NCI-H1694 treated with DMSO at 0.1 percent for 48 hours (cell line): ENCODE measurements at regions not wholly inside any gene's neighbourhood (a gene's known extent, or its start where the extent isn't known, plus 50 kb on each side); places are given as distances from the start of the nearest gene placed in this dataset.
"Not testable (repeated sequence)": the region's sequence is repeated elsewhere in the genome, so short reads cannot be mapped to it uniquely, and the experiment has no call there.

Experiments
- DNase-seq: peaks from one replicate; lab custom pipeline; 2025; lab: John Stamatoyannopoulos, UW

DNA sequence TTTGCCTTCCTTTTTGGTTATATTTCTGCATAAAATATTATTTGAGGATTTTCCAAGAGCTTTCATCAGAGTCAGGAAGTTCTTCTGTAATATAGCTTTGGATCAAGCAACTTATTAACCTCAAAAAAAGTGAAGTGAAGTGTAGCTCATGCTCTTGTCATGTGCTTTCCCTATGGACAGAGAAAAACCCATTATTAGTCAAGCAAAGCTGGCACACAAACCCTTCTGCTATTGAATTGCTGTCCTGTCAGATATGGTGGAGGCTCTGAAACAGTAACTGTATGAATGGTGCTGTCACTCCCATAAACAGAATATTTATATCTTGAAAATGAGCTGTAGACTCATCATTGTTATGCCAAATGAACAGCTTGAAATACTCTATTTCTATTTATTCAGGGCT lies 1533.3 kb downstream of the RPIA start:
- not testable (repeated sequence) for DNase-seq

DNA sequence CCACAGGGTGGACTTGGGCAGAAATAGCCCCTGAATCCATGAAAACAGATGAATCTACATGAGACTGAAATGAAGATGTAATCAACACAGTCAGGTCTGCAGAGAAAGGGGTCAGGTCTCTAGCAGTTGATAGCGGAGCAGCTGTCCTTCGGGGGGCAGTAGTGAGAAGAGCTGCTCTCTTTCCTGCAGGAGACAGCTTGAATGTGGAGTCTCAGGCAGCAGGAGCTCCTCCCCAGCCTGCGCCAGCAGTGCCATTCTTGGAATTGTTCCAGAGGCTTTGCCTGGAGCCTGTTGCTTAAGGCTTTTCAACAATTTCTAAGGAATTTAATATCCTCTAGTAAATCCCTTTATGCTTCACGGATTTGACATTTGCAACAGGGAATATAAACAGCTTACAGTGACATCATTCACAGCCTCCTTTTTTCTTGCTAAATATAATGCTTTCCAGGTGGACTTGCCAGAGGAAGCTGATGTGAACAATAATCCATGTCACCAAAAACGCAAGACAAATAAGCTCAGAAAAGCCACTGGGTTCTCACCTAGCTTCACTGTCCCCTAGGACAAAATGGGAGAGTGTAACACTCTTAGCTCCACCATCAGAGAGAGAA lies 1535.1 kb downstream of the RPIA start:
- not testable (repeated sequence) for DNase-seq

GRCh38 chr2:90231199-90231598 lies 1539.7 kb downstream of the RPIA start:
- DNase-seq: not testable (repeated sequence)

- not testable (repeated sequence) for DNase-seq
Observed at GRCh38 chr2:90235452-90235851, 1544.0 kb downstream of the RPIA start.

GRCh38 chr2:90237923-90238361 lies 1546.5 kb downstream of the RPIA start:
- DNase-seq: not testable (repeated sequence)

DNA sequence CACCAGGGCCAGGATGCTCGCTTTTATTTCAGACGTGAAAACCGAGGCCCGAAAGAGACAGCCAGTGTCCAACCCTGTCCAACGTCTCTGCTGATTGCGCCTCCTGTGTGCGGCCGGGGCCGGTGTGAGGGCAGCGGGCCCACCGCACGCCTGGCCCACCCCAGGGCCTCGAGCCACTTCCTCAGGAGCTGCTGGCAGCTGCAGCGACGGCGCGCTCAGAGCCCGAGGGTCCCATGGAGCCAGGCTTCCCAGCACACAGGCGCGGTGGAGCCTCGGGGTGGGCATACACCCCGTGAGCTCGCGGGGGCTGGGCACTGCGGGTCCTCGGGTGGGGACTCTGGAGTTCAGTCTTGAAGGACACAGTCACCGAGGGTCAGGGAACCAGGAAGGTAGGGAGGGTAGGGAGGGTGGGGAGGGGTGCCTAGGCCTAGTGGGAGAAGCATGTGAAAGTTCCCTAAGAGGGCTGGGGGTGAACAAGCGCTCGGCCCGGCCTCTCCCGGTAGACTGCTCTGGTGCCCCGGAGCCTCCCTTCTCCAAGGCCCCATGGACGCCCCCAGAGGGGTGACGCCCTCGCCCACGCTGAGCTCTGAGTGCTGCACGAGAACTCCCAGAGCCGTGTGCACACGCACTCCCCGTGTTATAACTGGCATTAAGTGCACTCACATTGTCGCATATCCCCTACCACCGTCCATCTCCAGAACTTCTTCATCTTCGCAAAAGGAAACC lies 1547.2 kb downstream of the RPIA start:
- not testable (repeated sequence) for DNase-seq

- DNase-seq: not testable (repeated sequence)
Observed at GRCh38 chr2:90239769-90240168, 1548.3 kb downstream of the RPIA start.

DNA sequence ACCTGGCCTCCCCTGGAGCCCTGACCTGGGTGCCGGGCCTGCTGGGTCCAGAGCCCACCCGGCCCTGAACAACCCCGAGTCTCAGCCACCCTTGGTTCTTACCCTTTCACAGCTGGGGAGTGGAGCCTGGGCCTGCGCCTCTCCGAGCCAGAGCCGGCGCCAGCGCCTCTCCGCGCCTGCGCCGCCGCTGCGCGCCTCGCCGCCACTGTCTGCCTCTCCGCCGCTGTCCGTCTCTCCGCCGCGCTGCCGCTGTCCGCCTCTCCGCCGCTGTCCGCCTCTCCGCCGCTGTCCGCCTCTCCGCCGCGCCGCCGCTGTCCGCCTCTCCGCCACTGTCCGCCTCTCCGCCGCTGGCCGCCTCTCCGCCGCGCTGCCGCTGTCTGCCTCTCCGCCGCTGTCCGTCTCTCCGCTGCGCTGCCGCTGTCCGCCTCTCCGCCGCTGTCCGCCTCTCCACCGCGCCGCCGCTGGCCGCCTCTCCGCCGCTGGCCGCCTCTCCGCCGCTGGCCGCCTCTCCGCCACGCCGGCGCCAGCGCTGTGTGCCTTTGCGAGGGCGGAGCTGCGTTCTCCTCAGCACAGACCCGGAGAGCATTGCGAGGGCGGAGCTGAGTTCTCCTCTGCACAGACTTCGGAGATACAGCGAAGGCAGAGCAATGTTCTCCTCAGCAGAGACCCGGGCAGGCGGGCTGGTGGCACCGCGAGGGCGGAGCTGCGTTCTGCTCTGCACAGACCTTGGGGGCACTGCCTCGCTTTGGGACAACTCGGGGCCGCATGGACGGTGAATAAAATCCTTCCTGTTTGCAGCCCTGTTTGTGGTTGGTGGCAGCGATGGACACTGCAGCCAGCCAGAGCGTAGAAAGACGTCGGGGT lies 1553.7 kb downstream of the RPIA start:
- not testable (repeated sequence) for DNase-seq

DNA sequence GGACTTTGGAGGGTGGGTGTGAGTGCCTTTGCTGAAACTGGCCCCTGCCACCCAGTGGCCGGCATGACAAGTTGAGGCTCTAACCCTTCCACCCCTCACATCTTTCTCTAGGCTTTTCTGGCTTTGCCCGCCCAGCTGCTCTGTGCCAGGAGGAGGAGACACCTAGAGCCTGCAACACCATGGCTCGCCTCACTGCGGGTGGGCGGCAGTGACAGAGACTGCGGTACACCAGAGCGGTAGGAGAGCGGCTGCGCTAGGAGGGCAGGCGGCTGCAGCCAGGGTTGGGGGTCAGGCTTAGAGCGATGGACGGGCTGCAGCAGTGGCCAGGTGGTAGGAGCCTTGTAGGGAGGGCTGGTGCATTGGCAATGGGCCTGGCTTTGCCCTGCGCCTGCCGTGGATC lies 1556.9 kb downstream of the RPIA start:
- DNase-seq: not testable (repeated sequence)

- DNase-seq: not testable (repeated sequence)
Observed at GRCh38 chr2:90250350-90250749, 1558.9 kb downstream of the RPIA start.

- DNase-seq: not testable (repeated sequence)
Observed at GRCh38 chr2:90251576-90251975, 1560.1 kb downstream of the RPIA start.

DNA sequence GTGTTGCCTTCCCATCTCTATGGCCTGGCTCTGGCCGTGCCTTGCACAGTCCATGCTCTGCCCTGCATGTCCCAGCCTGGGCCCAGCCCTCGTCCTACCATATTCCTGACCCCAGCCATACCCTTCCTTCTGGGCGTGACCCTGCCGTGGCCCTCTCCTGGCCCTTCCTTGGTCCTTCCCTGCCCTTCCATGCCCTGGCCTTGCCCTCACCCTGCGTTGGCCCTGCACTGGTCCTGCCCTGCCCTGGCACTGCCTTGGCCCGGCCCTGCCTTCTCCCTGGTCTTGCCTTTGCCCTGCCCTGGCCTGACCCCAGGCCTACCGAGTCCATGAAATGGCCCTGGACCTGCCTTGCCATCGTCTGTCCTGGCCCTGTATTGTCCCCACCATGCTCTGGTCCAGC lies 1561.8 kb downstream of the RPIA start:
- DNase-seq: not testable (repeated sequence)

GRCh38 chr2:90266888-90267287 lies 1575.4 kb downstream of the RPIA start:
- DNase-seq: not testable (repeated sequence)

- DNase-seq: not testable (repeated sequence)
Observed at GRCh38 chr2:90287751-90288150, 1596.3 kb downstream of the RPIA start.

DNA sequence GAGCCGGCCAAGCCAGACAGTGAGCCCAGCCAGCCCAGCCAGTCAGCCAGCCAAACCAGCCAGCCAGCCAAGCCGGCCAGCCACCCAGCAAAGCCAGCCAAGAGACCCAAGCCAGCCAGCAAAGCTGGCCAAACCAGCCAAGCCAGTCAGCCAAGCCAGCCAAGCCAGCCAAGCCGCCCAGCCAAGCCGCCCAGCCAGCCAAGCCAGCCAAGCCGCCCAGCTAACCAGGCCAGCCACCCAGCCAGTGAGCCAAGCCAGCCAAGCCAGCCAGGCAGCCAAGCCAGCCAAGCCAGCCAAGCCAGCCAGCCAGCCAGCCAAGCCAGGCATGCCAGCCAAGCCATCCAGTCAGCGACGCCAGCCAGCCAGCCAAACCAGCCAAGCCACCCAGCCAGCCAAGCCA lies 1596.9 kb downstream of the RPIA start:
- not testable (repeated sequence) for DNase-seq

DNA sequence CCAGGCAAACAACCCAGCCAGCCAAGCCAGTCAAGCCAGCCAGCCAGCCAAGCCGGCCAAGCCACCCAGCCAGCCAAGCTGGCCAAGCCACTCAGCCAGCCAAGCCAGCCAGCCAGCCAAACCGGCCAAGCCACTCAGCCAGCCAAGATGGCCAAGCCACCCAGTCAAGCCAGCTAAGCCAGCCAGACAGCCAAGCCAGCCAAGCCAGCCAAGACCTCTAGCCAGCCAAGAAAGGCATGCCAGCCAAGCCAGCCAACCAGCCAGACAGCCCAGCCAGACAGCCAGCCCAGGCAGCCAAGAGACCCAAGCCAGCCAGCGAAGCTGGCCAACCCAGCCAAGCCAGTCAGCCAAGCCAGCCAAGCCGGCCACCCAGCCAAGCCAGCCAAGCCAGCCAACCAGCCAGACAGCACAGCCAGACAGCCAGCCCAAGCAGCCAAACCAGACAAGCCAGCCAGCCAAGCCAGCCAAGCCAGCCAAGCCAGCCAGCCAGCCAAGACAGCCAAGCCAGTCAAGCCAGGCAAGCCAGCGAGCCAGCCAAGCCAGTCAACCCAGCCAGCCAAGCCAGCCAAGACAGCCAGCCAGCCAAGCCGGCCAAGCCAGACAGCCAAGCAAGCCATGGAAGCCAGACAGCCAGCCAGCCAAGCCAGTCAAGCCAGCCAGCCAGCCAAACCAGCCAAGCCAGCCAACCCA lies 1598.0 kb downstream of the RPIA start:
- DNase-seq: not testable (repeated sequence)

DNA sequence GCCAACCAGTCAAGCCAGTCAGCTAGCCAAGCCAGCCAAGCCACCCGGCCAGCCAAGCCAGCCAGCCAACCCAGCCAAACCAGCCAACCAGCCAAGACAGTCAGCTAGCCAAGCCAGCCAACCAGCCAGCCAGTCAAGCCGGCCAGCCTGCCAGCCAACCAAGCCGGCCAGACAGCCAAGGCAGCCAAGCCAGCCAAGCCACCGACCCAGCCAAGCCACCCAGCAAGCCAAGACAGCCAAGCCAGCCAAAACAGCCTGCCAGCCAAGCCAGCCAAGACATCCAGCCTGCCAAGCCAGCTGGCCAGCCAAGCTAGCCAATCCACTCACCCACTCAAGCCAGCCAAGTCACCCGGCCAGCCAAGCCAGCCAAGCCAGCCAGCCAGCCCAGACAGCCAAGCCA lies 1599.2 kb downstream of the RPIA start:
- DNase-seq: not testable (repeated sequence)

DNA sequence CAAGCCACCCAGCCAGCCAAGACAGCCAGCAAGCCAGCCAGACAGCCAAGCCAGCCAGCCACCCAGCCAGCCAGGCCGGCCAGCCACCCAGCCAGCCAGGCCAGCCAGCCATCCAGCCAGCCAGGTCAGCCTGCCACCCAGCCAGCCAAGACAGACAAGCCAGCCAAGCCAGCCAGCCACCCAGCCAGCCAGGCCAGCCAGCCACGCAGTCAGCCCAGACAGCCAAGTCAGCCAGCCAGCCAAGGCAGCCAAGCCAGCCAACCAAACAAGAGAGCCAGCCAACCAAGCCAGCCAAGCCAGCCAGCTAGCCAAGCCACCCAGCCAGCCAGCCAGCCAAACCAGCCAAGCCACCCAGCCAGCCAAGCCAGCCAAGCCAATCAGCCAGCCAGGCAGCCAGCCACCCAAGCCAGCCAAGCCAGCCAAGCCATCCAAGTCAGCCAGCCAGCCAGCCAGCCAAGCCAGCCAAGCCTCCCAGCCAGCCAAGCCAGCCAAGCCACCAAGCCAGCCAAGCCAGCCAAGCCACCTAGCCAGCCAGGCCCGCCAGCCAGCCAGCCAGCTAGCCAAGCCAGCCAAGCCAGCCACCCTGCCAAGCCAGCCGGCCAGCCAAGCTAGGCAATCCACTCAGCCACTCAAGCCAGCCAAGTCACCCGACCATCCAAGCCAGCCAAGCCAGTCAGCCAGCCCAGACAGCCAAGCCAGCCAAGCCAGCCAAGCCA lies 1599.9 kb downstream of the RPIA start:
- not testable (repeated sequence) for DNase-seq

DNA sequence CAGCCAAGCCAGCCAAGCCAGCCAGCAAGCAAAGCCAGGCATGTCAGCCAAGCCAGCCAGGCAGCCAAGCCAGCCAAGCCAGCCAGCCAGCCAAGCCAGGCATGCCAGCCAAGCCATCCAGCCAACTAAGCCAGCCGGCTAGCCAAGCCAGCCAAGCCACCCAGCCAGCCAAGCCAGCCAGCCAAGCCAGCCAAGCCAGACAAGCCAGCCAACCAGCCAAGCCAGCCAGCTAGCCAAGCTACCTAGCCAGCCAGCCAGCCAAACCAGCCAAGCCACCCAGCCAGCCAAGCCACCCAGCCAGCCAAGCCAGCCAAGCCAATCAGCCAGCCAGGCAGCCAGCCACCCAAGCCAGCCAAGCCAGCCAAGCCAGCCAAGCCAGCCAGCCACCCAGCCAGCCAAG lies 1600.5 kb downstream of the RPIA start:
- DNase-seq: not testable (repeated sequence)

DNA sequence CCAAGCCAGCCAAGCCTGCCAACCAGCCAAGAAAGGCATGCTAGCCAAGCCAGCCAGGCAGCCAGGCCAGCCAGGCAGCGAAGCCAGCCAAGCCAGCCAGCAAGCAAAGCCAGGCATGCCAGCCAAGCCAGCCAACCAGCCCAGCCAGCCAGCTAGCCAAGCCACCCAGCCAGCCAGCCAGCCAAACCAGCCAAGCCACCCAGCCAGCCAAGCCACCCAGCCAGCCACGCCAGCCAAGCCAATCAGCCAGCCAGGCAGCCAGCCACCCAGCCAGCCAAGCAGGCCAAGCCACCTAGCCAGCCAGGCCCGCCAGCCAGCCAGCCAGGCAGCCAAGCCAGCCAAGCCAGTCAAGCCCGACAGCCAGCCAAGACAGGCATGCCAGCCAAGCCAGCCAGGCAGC lies 1601.0 kb downstream of the RPIA start:
- DNase-seq: not testable (repeated sequence)

- DNase-seq: not testable (repeated sequence)
Observed at GRCh38 chr2:90293224-90293623, 1601.8 kb downstream of the RPIA start.
